SU-DHL-6 (cell line): ENCODE measurements at regions not wholly inside any gene's neighbourhood (a gene's known extent, or its start where the extent isn't known, plus 50 kb on each side); places are given as distances from the start of the nearest gene placed in this dataset.

Experiments
- CTCF ChIP-seq: fragments of 200-600 bp; sonication (generic); IDR thresholded peaks from one replicate; pipeline ENCODE4 v1.5.1; 2017; ENCODE audit warnings: antibody characterized with exemption, mild to moderate bottlenecking, low read length, moderate library complexity; ENCODE audit not compliant: insufficient read depth, poor library complexity, severe bottlenecking
- EZH2phosphoT487 ChIP-seq: fragments of 200-600 bp; sonication (generic), shearing (Covaris generic); conservative IDR thresholded peaks from 2 replicates; pipeline ENCODE4 v1.6.1; 2018; ENCODE audit warnings: mild to moderate bottlenecking, antibody characterized with exemption, low read length, moderate library complexity, mixed read lengths

GRCh38 chr3:106261915-106262683 is 393.3 kb upstream of the CBLB start:
- TF ChIP-seq CTCF = no peak
- TF ChIP-seq EZH2phosphoT487 = no peak
